VCaP (cell line): ENCODE measurements at regions not wholly inside any gene's neighbourhood (a gene's known extent, or its start where the extent isn't known, plus 50 kb on each side); places are given as distances from the start of the nearest gene placed in this dataset.

Experiments used
- H3K27ac ChIP-seq: fragments of 450-650 bp; 2 replicates; pipeline ENCODE4 v1.5.1; 2017
- TF ChIP-seq, protein P1 (sequence below): fragments of 450-650 bp; conservative IDR thresholded peaks from 2 replicates; pipeline ENCODE4 v1.5.1; 2017; ENCODE audit warnings: mild to moderate bottlenecking, moderate library complexity

DNA sequence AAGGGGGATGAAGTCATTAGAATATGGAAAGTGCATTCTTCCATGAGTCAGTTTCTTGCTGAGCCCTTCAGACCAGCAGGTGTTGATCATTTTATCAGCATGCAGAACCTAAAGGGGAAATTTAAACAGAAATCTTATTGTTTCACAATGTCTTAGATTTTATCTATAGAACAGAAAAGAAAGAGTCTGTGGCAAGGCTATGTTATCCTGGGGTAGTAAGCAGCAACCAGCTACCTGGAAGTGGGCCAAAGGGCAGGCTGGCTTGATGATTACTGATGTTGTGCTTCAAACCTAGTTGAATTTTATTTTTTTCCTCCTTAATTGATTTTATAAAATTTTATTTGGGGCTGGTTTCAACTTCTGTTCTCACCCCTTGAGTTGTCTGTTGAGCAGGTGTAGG, 101.5 kb downstream of the LRRC70 start:
- H3K27ac ChIP-seq: no peak overlapping the region
- TF ChIP-seq, protein P1, sequence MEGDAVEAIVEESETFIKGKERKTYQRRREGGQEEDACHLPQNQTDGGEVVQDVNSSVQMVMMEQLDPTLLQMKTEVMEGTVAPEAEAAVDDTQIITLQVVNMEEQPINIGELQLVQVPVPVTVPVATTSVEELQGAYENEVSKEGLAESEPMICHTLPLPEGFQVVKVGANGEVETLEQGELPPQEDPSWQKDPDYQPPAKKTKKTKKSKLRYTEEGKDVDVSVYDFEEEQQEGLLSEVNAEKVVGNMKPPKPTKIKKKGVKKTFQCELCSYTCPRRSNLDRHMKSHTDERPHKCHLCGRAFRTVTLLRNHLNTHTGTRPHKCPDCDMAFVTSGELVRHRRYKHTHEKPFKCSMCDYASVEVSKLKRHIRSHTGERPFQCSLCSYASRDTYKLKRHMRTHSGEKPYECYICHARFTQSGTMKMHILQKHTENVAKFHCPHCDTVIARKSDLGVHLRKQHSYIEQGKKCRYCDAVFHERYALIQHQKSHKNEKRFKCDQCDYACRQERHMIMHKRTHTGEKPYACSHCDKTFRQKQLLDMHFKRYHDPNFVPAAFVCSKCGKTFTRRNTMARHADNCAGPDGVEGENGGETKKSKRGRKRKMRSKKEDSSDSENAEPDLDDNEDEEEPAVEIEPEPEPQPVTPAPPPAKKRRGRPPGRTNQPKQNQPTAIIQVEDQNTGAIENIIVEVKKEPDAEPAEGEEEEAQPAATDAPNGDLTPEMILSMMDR: no peak
